ENCODE measurements at regions not wholly inside any gene's neighbourhood (a gene's known extent, or its start where the extent isn't known, plus 50 kb on each side); places are given as distances from the start of the nearest gene placed in this dataset.

- no peak overlapping the region for H3K4me3 ChIP-seq
- no peaks in the 10 kb centered on the region for H3K36me3 ChIP-seq (ENCODE audit: low read depth, missing control alignments)
- peak overlapping the region; percentile 52 to 58 for H3K27ac ChIP-seq
- no peaks in the 10 kb centered on the region for H3K9me3 ChIP-seq
- intact Hi-C loops (cut with DNase I; ENCODE audit: low total_unique reads): no loop called here
- peaks cover 91% of the 10 kb centered on the region for H3K4me1 ChIP-seq
- 64 to 80% methylated on average over 11 of the region's 11 CpGs for WGBS, 2 donors
- no peak for TF ChIP-seq CTCF (IDR thresholded peaks at IDR 0.05)
- no peak for TF ChIP-seq POLR2A (IDR thresholded peaks at IDR 0.05)
- H3K27me3 ChIP-seq: no peaks in the 10 kb centered on the region
- DNase-seq: no peak
These were observed 154.2 kb upstream of the GSE1 start for GRCh38 chr16:85458968-85459367.

- Histone ChIP-seq H3K27ac (peak overlapping the region; percentile 52 to 58), H3K27me3 (no peaks in the 10 kb centered on the region), H3K36me3 (ENCODE audit: low read depth, missing control alignments) (no peaks in the 10 kb centered on the region), H3K4me3 (no peak overlapping the region), H3K9me3 (no peaks in the 10 kb centered on the region), H3K4me1 (peaks cover 93% of the 10 kb centered on the region)
- peak; percentile 92 for DNase-seq
- intact Hi-C loops (cut with DNase I; ENCODE audit: low total_unique reads): no loop called here
- WGBS, 2 donors: 25 to 29% methylated on average over 8 to 12 of the region's 12 CpGs
- TF ChIP-seq CTCF (IDR thresholded peaks at IDR 0.05) (no peak), POLR2A (IDR thresholded peaks at IDR 0.05) (no peak)
These were observed 153.4 kb upstream of the GSE1 start for GRCh38 chr16:85459529-85460251.

- peak; percentile 81 for DNase-seq
- no peaks in the 10 kb centered on the region for H3K9me3 ChIP-seq
- no peaks in the 10 kb centered on the region for H3K36me3 ChIP-seq (ENCODE audit: low read depth, missing control alignments)
- H3K27ac ChIP-seq: peak overlapping the region; percentile 52 to 58
- WGBS, 2 donors: 34 to 51% methylated on average over 22 to 24 of the region's 24 CpGs
- no peak overlapping the region for H3K4me3 ChIP-seq
- no peaks in the 10 kb centered on the region for H3K27me3 ChIP-seq
- no peak for TF ChIP-seq POLR2A (IDR thresholded peaks at IDR 0.05)
- TF ChIP-seq CTCF (IDR thresholded peaks at IDR 0.05): no peak
- intact Hi-C loops (cut with DNase I; ENCODE audit: low total_unique reads): no loop called here
- peaks cover 93% of the 10 kb centered on the region for H3K4me1 ChIP-seq
These were observed 152.7 kb upstream of the GSE1 start for GRCh38 chr16:85460252-85461021.

DNA sequence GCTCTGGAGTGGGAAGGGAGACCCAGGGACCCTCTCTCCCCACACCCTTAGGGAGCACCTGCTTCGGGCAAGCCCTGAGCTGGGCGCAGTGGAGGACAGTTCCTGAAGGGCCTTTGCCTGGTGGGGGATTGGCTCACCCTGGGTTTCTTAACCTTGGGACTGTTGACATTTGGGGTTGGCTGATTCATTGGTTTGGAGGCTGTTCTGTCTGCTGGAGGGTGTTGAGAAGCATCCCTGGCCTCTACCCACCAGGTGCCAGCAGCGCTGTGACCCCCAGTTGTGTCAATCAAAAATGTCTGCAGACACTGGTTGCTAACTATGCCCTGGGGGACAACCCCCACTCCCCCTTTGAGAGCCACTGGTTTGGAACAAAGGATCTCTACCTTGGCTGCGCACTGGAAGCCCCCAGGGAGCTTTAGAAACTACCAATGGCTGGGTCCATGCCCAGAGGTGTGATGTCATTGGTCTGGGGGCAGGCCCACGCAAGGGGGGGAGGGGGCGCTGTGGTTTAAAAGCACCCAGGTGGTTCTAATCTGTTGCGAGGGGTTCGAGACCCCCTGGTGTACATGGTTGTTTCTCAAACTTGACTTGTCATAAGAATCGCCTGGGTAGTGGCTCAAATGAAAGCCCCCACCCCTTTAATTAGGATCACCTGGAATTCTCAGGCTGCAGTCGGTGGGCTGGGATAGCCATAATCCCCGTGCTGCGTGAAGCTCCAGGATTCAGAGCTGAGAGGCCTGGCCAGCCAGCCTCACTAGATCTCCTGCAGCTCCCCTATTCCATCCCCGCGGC is 151.9 kb upstream of the GSE1 start:
- no peak for TF ChIP-seq POLR2A (IDR thresholded peaks at IDR 0.05)
- no peak for TF ChIP-seq CTCF (IDR thresholded peaks at IDR 0.05)
- H3K27me3 ChIP-seq: no peaks in the 10 kb centered on the region
- no peak for DNase-seq
- intact Hi-C loops (cut with DNase I; ENCODE audit: low total_unique reads): no loop called here
- H3K4me3 ChIP-seq: peak overlapping the region in 1 of 2 donors; percentile 36
- H3K4me1 ChIP-seq: peaks cover 93% of the 10 kb centered on the region
- 29 to 38% methylated on average over 8 to 14 of the region's 14 CpGs for WGBS, 2 donors
- H3K36me3 ChIP-seq (ENCODE audit: low read depth, missing control alignments): no peaks in the 10 kb centered on the region
- no peaks in the 10 kb centered on the region for H3K9me3 ChIP-seq
- peak overlapping the region; percentile 52 to 58 for H3K27ac ChIP-seq
